ENCODE measurements at regions not wholly inside any gene's neighbourhood (a gene's known extent, or its start where the extent isn't known, plus 50 kb on each side); places are given as distances from the start of the nearest gene placed in this dataset.

DNA sequence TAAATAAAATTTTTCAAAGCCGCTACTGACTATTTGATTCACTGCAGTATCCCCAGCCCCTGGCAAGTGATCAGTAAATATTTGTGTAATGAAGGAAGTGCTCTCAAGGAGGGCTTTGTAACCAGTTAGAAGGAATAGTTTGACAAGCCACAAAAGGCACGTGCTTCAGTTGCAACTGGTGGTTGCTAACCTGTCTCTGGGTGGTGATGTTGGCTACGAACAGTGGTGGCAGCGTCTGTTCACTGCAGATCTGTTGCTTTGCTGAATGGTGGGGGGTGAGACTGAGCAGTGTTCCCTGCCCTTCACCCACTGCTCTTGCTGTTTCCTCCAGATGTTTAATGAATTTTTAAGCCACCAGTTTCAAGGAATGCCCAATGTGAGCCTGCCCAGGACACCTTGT is 73.9 kb upstream of the SIX2 start:
- no peaks in the 10 kb centered on the region for H3K27me3 ChIP-seq (replicated peaks; ENCODE audit: insufficient read depth)
- no peak overlapping the region for H3K4me3 ChIP-seq
- ATAC-seq (ENCODE audit: insufficient number of reproducible peaks, low FRiP score, low read depth) (no peak), DNase-seq (ENCODE audit: low spot score) (no peak)
- TF ChIP-seq CTCF (IDR thresholded peaks at IDR 0.05) = no peak
- no peaks in the 10 kb centered on the region for H3K36me3 ChIP-seq
- no peaks in the 10 kb centered on the region for H3K9me3 ChIP-seq
- no peaks in the 10 kb centered on the region for H3K4me1 ChIP-seq (ENCODE audit: control insufficient read depth in 1 of 2, low read depth in 2 of 2)
- H3K27ac ChIP-seq = no peak overlapping the region

GRCh38 chr2:45074713-45075112 is 65.5 kb upstream of the SIX2 start:
- H3K4me3 ChIP-seq = no peak overlapping the region
- H3K36me3 ChIP-seq = no peaks in the 10 kb centered on the region
- DNase-seq (ENCODE audit: low spot score) = no peak
- no peaks in the 10 kb centered on the region for H3K9me3 ChIP-seq
- H3K27me3 ChIP-seq (replicated peaks; ENCODE audit: insufficient read depth) = no peaks in the 10 kb centered on the region
- TF ChIP-seq CTCF (IDR thresholded peaks at IDR 0.05) = no peak
- no peaks in the 10 kb centered on the region for H3K4me1 ChIP-seq (ENCODE audit: control insufficient read depth in 1 of 2, low read depth in 2 of 2)
- H3K27ac ChIP-seq = no peak overlapping the region
- ATAC-seq (ENCODE audit: insufficient number of reproducible peaks, low FRiP score, low read depth) = no peak

DNA sequence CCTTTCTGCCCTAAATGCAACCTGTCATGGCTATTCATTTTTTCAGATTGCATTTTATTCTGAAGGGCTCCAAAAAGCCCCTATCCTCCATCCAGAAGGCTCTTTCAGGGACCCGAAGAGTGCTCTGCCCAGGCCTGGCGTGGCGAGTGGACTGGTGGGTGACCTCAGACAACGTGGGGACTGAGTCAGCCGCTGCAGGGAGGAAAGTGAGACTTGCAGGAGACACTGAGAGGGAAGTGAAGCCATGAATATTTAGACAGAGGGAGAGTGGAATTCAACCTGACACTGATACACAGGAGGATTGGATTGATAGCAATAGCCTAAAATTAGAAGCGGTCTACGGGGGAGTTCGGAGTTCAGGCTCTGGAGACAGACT is 63.6 kb upstream of the SIX2 start:
- ATAC-seq (ENCODE audit: insufficient number of reproducible peaks, low FRiP score, low read depth) (no peak), DNase-seq (ENCODE audit: low spot score) (no peak)
- TF ChIP-seq CTCF (IDR thresholded peaks at IDR 0.05) = no peak
- no peaks in the 10 kb centered on the region for H3K36me3 ChIP-seq
- H3K4me3 ChIP-seq = no peak overlapping the region
- no peaks in the 10 kb centered on the region for H3K4me1 ChIP-seq (ENCODE audit: control insufficient read depth in 1 of 2, low read depth in 2 of 2)
- no peak overlapping the region for H3K27ac ChIP-seq
- H3K27me3 ChIP-seq (replicated peaks; ENCODE audit: insufficient read depth) = no peaks in the 10 kb centered on the region
- no peaks in the 10 kb centered on the region for H3K9me3 ChIP-seq

GRCh38 chr2:45072064-45072861 is 63.0 kb upstream of the SIX2 start:
- TF ChIP-seq CTCF (IDR thresholded peaks at IDR 0.05) = no peak
- DNase-seq (ENCODE audit: low spot score) = no peak

DNA sequence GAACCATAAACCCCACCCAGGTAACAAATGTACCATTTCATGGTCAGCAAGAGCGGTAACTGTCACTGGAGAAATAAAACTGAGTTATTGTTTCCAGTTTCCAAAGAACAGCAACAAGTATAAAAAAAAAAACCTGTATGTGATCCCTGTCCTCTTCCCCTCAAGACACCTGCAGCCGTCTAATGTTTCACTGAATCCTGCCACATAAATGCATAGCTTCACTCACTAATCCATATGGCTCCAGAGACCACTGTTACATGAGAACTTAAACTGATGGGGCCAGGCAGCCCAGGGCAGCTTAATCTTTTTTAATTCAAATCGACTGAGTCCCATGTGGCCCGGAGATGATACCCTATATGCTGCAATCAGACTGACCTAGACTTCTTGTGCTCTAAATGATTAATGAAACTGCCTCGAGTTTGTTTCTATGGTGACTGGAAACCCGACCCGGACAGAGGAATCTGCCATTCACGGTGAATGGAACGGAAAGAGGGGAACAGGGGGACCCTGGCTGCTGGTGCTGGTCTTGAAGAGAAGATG is 60.9 kb upstream of the SIX2 start:
- H3K4me1 ChIP-seq (ENCODE audit: control insufficient read depth in 1 of 2, low read depth in 2 of 2) = no peaks in the 10 kb centered on the region
- no peak for TF ChIP-seq CTCF (IDR thresholded peaks at IDR 0.05)
- no peak for ATAC-seq (ENCODE audit: insufficient number of reproducible peaks, low FRiP score, low read depth)

More at GRCh38 chr2:45072064-45072861, 63.0 kb upstream of the SIX2 start:
- no peaks in the 10 kb centered on the region for H3K27me3 ChIP-seq (replicated peaks; ENCODE audit: insufficient read depth)
- no peak for ATAC-seq (ENCODE audit: insufficient number of reproducible peaks, low FRiP score, low read depth)
- no peaks in the 10 kb centered on the region for H3K9me3 ChIP-seq
- no peaks in the 10 kb centered on the region for H3K4me1 ChIP-seq (ENCODE audit: control insufficient read depth in 1 of 2, low read depth in 2 of 2)
- no peak overlapping the region for H3K4me3 ChIP-seq
- H3K36me3 ChIP-seq = no peaks in the 10 kb centered on the region
- no peak overlapping the region for H3K27ac ChIP-seq

More for the DNA sequence above, 60.9 kb upstream of the SIX2 start:
- Histone ChIP-seq H3K9me3 (no peaks in the 10 kb centered on the region), H3K4me3 (no peak overlapping the region), H3K27ac (no peak overlapping the region), H3K27me3 (replicated peaks; ENCODE audit: insufficient read depth) (no peaks in the 10 kb centered on the region), H3K36me3 (no peaks in the 10 kb centered on the region)
- DNase-seq (ENCODE audit: low spot score) = no peak

All from thoracic aorta (tissue), 2 donors.